GM12891 (cell line): ENCODE measurements at regions not wholly inside any gene's neighbourhood (a gene's known extent, or its start where the extent isn't known, plus 50 kb on each side); places are given as distances from the start of the nearest gene placed in this dataset.
A peak's percentile ranks its signal among the peaks of the same experiment; 100 is the strongest.
"Not testable (repeated sequence)": the region's sequence is repeated elsewhere in the genome, so short reads cannot be mapped to it uniquely, and the experiment has no call there.

ENCODE experiments used
- DNase-seq: peaks from one replicate; pipeline ENCODE4 v3.0.0; 2011; ENCODE audit warnings: low spot score; ENCODE audit not compliant: insufficient read length
- FAIRE-seq: peaks from 2 replicates; lab custom pipeline; 2011; peaks lifted over from hg19 to GRCh38; lab: Jason Lieb, UNC
- PAX5 ChIP-seq: IDR thresholded peaks from 2 replicates; pipeline ENCODE4 v1.6.1; 2011; ENCODE audit warnings: low read length, moderate library complexity, mild to moderate bottlenecking; ENCODE audit not compliant: insufficient read depth, severe bottlenecking
- POLR2A ChIP-seq: IDR thresholded peaks from 2 replicates; pipeline ENCODE4 v1.6.1; 2011; ENCODE audit warnings: low read depth, low read length, control low read depth
- POLR2AphosphoS5 ChIP-seq: IDR thresholded peaks from 2 replicates; pipeline ENCODE4 v1.6.1; 2011; ENCODE audit warnings: low read depth, low read length, control low read depth
- POU2F2 ChIP-seq: IDR thresholded peaks from 2 replicates; pipeline ENCODE4 v1.6.1; 2011; ENCODE audit warnings: low read depth, mild to moderate bottlenecking, control low read depth, low read length, moderate library complexity
- SPI1 ChIP-seq: IDR thresholded peaks from 2 replicates; pipeline ENCODE4 v1.6.1; 2011; ENCODE audit warnings: low read depth, low read length, control low read depth
- TAF1 ChIP-seq: IDR thresholded peaks from 2 replicates; pipeline ENCODE4 v1.6.1; 2011; ENCODE audit warnings: low read depth, low read length, control low read depth

- no peak for TF ChIP-seq POLR2AphosphoS5
These were observed 82.8 kb upstream of the SEC14L1 start for GRCh38 chr17:77058016-77058415.

DNA sequence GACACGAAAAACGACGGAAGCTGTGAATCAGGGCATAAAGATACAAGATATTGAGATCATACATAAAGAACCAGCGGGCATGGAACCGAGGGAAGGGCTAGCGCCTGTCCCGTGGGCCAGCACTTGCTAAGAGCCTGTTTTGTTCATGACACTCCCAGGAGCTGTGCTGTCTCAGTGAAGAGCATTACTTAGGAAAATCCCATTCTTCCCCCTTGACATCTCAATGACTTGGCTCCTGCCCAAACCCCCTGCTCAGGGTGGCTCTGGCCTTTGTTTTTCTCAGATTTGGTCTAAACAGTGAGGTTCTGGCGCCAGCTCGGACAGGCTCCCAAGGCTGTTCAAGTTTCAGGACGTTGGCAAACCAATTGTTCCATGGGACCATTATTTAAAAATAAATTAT lies 79.1 kb upstream of the SEC14L1 start:
- DNase-seq (no peak), FAIRE-seq (no peak)
- TF ChIP-seq PAX5 (no peak), POU2F2 (no peak), POLR2AphosphoS5 (no peak), SPI1 (no peak), TAF1 (no peak), POLR2A (no peak)

More at GRCh38 chr17:77058016-77058415, 82.8 kb upstream of the SEC14L1 start:
- DNase-seq (no peak), FAIRE-seq (no peak)

GRCh38 chr17:77064598-77064997 lies 76.2 kb upstream of the SEC14L1 start:
- TF ChIP-seq TAF1 (no peak), POLR2AphosphoS5 (no peak), SPI1 (no peak), POLR2A (no peak), PAX5 (no peak), POU2F2 (no peak)
- no peak for DNase-seq
- FAIRE-seq = no peak

- TF ChIP-seq TAF1 (no peak), POLR2A (no peak), SPI1 (no peak), PAX5 (no peak), POLR2AphosphoS5 (no peak)
- DNase-seq = no peak
- FAIRE-seq = no peak
These were observed 74.6 kb upstream of the SEC14L1 start for GRCh38 chr17:77066165-77066564.

GRCh38 chr17:77066726-77067409 lies 73.9 kb upstream of the SEC14L1 start:
- not testable (repeated sequence) for DNase-seq
- peak; percentile 72 for FAIRE-seq

GRCh38 chr17:77068915-77069314 lies 71.9 kb upstream of the SEC14L1 start:
- no peak for FAIRE-seq
- TF ChIP-seq PAX5 = no peak
- no peak for TF ChIP-seq POLR2A
- no peak for DNase-seq

DNA sequence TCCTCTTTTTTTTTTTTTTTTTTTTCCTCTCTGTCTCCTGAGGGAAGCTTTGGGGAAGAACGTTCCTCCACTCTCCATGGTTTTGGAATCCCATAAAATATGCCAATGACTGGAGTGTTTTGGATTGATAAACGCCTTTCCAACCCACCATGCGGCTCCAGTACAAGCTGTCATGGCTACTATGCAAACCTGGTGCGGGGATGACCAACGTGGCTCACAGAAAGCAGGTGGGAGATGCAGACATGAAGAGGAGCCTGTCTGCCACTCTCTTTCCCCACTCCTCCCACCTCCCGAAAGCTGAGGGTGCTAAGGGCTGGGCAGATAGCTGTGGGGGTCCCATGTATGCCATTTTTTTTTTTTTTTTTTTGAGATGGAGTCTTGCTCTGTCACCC lies 69.9 kb upstream of the SEC14L1 start:
- FAIRE-seq (no peak), DNase-seq (no peak)
- no peak for TF ChIP-seq SPI1
- TF ChIP-seq POLR2A = no peak
- no peak for TF ChIP-seq PAX5
- no peak for TF ChIP-seq POLR2AphosphoS5
- TF ChIP-seq TAF1 = no peak
- TF ChIP-seq POU2F2 = no peak

GRCh38 chr17:77071925-77072490 lies 68.8 kb upstream of the SEC14L1 start:
- DNase-seq = no peak
- TF ChIP-seq POLR2AphosphoS5 = no peak
- TF ChIP-seq TAF1 = no peak
- no peak for TF ChIP-seq PAX5
- no peak for TF ChIP-seq SPI1
- TF ChIP-seq POU2F2 = no peak
- no peak for TF ChIP-seq POLR2A
- no peak for FAIRE-seq

DNA sequence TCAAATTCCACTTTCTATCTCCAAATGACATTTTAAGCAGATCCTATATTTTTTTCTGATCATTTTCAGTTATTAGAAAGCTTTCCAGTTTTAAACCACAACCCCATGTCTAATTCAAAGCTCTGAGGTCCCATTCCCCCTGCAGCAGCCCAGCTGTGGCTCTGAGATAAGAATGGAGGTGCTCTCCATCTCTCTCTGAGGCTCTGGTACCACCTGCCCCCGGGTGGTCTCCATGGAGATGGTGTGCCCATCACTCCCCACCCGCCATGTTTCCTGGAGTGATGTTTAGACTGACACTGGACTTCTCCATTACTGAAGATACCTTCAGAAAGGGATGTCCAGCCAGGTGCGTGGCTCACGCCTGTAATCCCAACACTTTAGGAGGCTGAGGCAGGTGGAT lies 68.1 kb upstream of the SEC14L1 start:
- DNase-seq (no peak), FAIRE-seq (no peak)
- no peak for TF ChIP-seq TAF1
- no peak for TF ChIP-seq PAX5
- no peak for TF ChIP-seq SPI1
- TF ChIP-seq POLR2AphosphoS5 = no peak

DNA sequence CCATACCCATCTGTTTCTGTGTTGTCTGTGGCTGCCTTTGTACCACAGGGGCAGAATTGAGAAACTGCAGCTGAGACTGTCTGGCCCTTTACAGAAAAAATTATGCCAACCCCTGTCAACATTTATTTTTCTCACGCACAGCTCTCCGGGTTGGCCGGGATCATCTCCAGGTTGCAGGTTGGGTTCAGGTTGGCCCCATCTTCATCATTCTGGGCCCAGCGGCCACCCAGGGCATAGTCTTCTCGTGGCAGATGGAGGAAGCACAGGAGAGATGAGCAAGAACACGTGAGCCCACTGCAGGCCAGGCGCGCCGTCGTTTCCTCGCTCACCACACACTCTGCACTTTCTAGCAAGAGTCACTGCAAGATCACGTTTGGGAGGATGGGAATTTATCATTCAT lies 66.1 kb upstream of the SEC14L1 start:
- no peak for TF ChIP-seq POLR2A

More for the DNA sequence above, 66.1 kb upstream of the SEC14L1 start:
- DNase-seq = no peak
- no peak for FAIRE-seq
